ENCODE measurements at regions not wholly inside any gene's neighbourhood (a gene's known extent, or its start where the extent isn't known, plus 50 kb on each side); places are given as distances from the start of the nearest gene placed in this dataset.

GRCh38 chr4:81904121-81904520 is 432.4 kb upstream of the RASGEF1B start:
- 95 to 100% methylated on average over 4 of the region's 4 CpGs for WGBS, 2 experiments (ENCODE audit: insufficient coverage in 1 of 2, insufficient read length in 1 of 2)
- no peak for TF ChIP-seq CTCF (conservative IDR thresholded peaks at IDR 0.05)
- Histone ChIP-seq H3K4me1 (ENCODE audit: control insufficient read depth, insufficient read depth, low read length) (peaks cover 1% of the 10 kb centered on the region), H3K36me3 (ENCODE audit: control insufficient read depth, insufficient read depth, low read length) (no peaks in the 10 kb centered on the region), H3K9me3 (ENCODE audit: control insufficient read depth, low read length) (no peaks in the 10 kb centered on the region), H3K9ac (ENCODE audit: extremely low read depth, low read length, poor library complexity, severe bottlenecking) (no peak overlapping the region), H3K27me3 (ENCODE audit: control insufficient read depth, insufficient read depth, low read length, poor library complexity, severe bottlenecking) (no peaks in the 10 kb centered on the region), H3K4me3 (ENCODE audit: low read length) (no peak overlapping the region), H3K27ac (ENCODE audit: low read depth, low read length) (no peak overlapping the region)
- H3K27me3 Mint-ChIP-seq (ENCODE audit: insufficient read depth) = no peaks in the 10 kb centered on the region
- no peaks in the 10 kb centered on the region for H3K9me3 Mint-ChIP-seq
- no peak for DNase-seq
- no peaks in the 10 kb centered on the region for H3K36me3 Mint-ChIP-seq (ENCODE audit: low read depth)
- H3K4me1 Mint-ChIP-seq = peaks cover 4% of the 10 kb centered on the region
- no peak overlapping the region for H3K27ac Mint-ChIP-seq
- H3K4me3 Mint-ChIP-seq = no peak overlapping the region

- 92 to 94% methylated on average over 2 of the region's 2 CpGs for WGBS, 2 experiments (ENCODE audit: insufficient coverage in 1 of 2, insufficient read length in 1 of 2)
- Mint-ChIP-seq H3K4me1 (no peaks in the 10 kb centered on the region), H3K27me3 (ENCODE audit: insufficient read depth) (no peaks in the 10 kb centered on the region), H3K9me3 (no peaks in the 10 kb centered on the region), H3K4me3 (no peak overlapping the region), H3K36me3 (ENCODE audit: low read depth) (no peaks in the 10 kb centered on the region), H3K27ac (no peak overlapping the region)
- DNase-seq = no peak
- Histone ChIP-seq H3K4me1 (ENCODE audit: control insufficient read depth, insufficient read depth, low read length) (no peaks in the 10 kb centered on the region), H3K4me3 (ENCODE audit: low read length) (no peak overlapping the region), H3K36me3 (ENCODE audit: control insufficient read depth, insufficient read depth, low read length) (no peaks in the 10 kb centered on the region), H3K9ac (ENCODE audit: extremely low read depth, low read length, poor library complexity, severe bottlenecking) (no peak overlapping the region), H3K27ac (ENCODE audit: low read depth, low read length) (no peak overlapping the region), H3K9me3 (ENCODE audit: control insufficient read depth, low read length) (no peaks in the 10 kb centered on the region), H3K27me3 (ENCODE audit: control insufficient read depth, insufficient read depth, low read length, poor library complexity, severe bottlenecking) (no peaks in the 10 kb centered on the region)
- TF ChIP-seq CTCF (conservative IDR thresholded peaks at IDR 0.05) = no peak
Observed at GRCh38 chr4:81903212-81903611, 431.5 kb upstream of the RASGEF1B start.

GRCh38 chr4:81898862-81899504 is 427.3 kb upstream of the RASGEF1B start:
- no peaks in the 10 kb centered on the region for H3K9me3 ChIP-seq (ENCODE audit: control insufficient read depth, low read length)
- Mint-ChIP-seq H3K27ac (no peak overlapping the region), H3K27me3 (ENCODE audit: insufficient read depth) (no peaks in the 10 kb centered on the region), H3K9me3 (no peaks in the 10 kb centered on the region), H3K36me3 (ENCODE audit: low read depth) (no peaks in the 10 kb centered on the region), H3K4me3 (no peak overlapping the region), H3K4me1 (peaks cover 2% of the 10 kb centered on the region)
- H3K4me3 ChIP-seq (ENCODE audit: low read length) = no peak overlapping the region
- no peak overlapping the region for H3K27ac ChIP-seq (ENCODE audit: low read depth, low read length)
- WGBS, 2 experiments (ENCODE audit: insufficient coverage in 1 of 2, insufficient read length in 1 of 2) = 76 to 88% methylated on average over 3 to 4 of the region's 4 CpGs
- no peak for TF ChIP-seq CTCF (conservative IDR thresholded peaks at IDR 0.05)
- H3K9ac ChIP-seq (ENCODE audit: extremely low read depth, low read length, poor library complexity, severe bottlenecking) = no peak overlapping the region
- H3K27me3 ChIP-seq (ENCODE audit: control insufficient read depth, insufficient read depth, low read length, poor library complexity, severe bottlenecking) = no peaks in the 10 kb centered on the region
- DNase-seq = no peak
- H3K4me1 ChIP-seq (ENCODE audit: control insufficient read depth, insufficient read depth, low read length) = no peaks in the 10 kb centered on the region
- no peaks in the 10 kb centered on the region for H3K36me3 ChIP-seq (ENCODE audit: control insufficient read depth, insufficient read depth, low read length)
